HK-2 (cell line): ENCODE measurements at regions not wholly inside any gene's neighbourhood (a gene's known extent, or its start where the extent isn't known, plus 50 kb on each side); places are given as distances from the start of the nearest gene placed in this dataset.

Experiments
- DNase-seq: peaks from one replicate; pipeline ENCODE4 v3.0.0-alpha.2; 2018; ENCODE audit not compliant: unreplicated experiment

GRCh38 chr5:133769842-133770241 lies 157.5 kb upstream of the FSTL4 start:
- no peak for DNase-seq

- no peak for DNase-seq
These were observed 151.4 kb upstream of the FSTL4 start for GRCh38 chr5:133763744-133764143.

GRCh38 chr5:133761632-133762031 lies 149.3 kb upstream of the FSTL4 start:
- DNase-seq = no peak

- no peak for DNase-seq
These were observed 148.2 kb upstream of the FSTL4 start for GRCh38 chr5:133760532-133760931.

GRCh38 chr5:133758641-133759040 lies 146.3 kb upstream of the FSTL4 start:
- no peak for DNase-seq

GRCh38 chr5:133757396-133757945 lies 145.1 kb upstream of the FSTL4 start:
- DNase-seq = no peak

GRCh38 chr5:133756756-133757155 lies 144.4 kb upstream of the FSTL4 start:
- no peak for DNase-seq

- no peak for DNase-seq
These were observed 143.7 kb upstream of the FSTL4 start for GRCh38 chr5:133756036-133756435.

- peak; percentile 8 for DNase-seq
These were observed 142.3 kb upstream of the FSTL4 start for GRCh38 chr5:133754575-133755169.

- no peak for DNase-seq
These were observed 141.5 kb upstream of the FSTL4 start for GRCh38 chr5:133753856-133754255.

- no peak for DNase-seq
These were observed 139.5 kb upstream of the FSTL4 start for GRCh38 chr5:133751846-133752245.

GRCh38 chr5:133751421-133751820 lies 139.1 kb upstream of the FSTL4 start:
- DNase-seq = no peak

- no peak for DNase-seq
These were observed 138.5 kb upstream of the FSTL4 start for GRCh38 chr5:133750856-133751255.

- no peak for DNase-seq
These were observed 138.0 kb upstream of the FSTL4 start for GRCh38 chr5:133750356-133750755.

GRCh38 chr5:133749331-133749985 lies 137.1 kb upstream of the FSTL4 start:
- DNase-seq = no peak

- DNase-seq = no peak
These were observed 134.5 kb upstream of the FSTL4 start for GRCh38 chr5:133746834-133747233.

GRCh38 chr5:133744960-133745308 lies 132.6 kb upstream of the FSTL4 start:
- DNase-seq = no peak

- DNase-seq = no peak
These were observed 132.0 kb upstream of the FSTL4 start for GRCh38 chr5:133744051-133744959.

- no peak for DNase-seq
These were observed 130.2 kb upstream of the FSTL4 start for GRCh38 chr5:133742431-133742988.

GRCh38 chr5:133741818-133742355 lies 129.5 kb upstream of the FSTL4 start:
- no peak for DNase-seq

- no peak for DNase-seq
These were observed 129.1 kb upstream of the FSTL4 start for GRCh38 chr5:133741396-133741795.

GRCh38 chr5:133739181-133739780 lies 126.9 kb upstream of the FSTL4 start:
- DNase-seq = no peak
